Gastrocnemius medialis (tissue), 4 donors: ENCODE measurements at regions not wholly inside any gene's neighbourhood (a gene's known extent, or its start where the extent isn't known, plus 50 kb on each side); places are given as distances from the start of the nearest gene placed in this dataset.

ENCODE experiments used
- ATAC-seq, 2 donors: fragments of 150-250 bp; one replicate each; pipeline ENCODE4 v1.9.1; 2016
- DNase-seq, 2 donors: peaks; one replicate each; pipeline ENCODE4 v3.0.0-alpha.2; 2019
- H3K27ac ChIP-seq, 4 donors: fragments of 200-600 bp; sonication (generic); 1 replicate in 1 of 4; 2 replicates in 3 of 4; pipeline ENCODE4 v1.5.1; 2016 to 2018; ENCODE audit warnings: mild to moderate bottlenecking in 2 of 4, moderate library complexity in 1 of 4
- H3K27me3 ChIP-seq, 3 donors: fragments of 200-600 bp; sonication (generic) in 2 of 3; 1 replicate in 1 of 3; 2 replicates in 2 of 3; pipeline versions ENCODE4 v1.5.1 to v1.6.0; 2016 to 2019; ENCODE audit warnings: mild to moderate bottlenecking in 1 of 3, moderate library complexity in 1 of 3
- H3K36me3 ChIP-seq, 2 donors: fragments of 200-600 bp; sonication (generic) in 1 of 2; one replicate each; pipeline ENCODE4 v1.5.1; 2017 to 2018
- H3K4me1 ChIP-seq, 2 donors: fragments of 200-600 bp; sonication (generic) in 1 of 2; one replicate each; pipeline ENCODE4 v1.5.1; 2016 to 2017; ENCODE audit warnings: mild to moderate bottlenecking in 2 of 2
- H3K4me3 ChIP-seq, 4 donors: fragments of 200-600 bp; sonication (generic) in 3 of 4; 1 replicate in 1 of 4; 2 replicates in 3 of 4; pipeline ENCODE4 v1.5.1; 2016 to 2019; ENCODE audit warnings: mild to moderate bottlenecking in 2 of 4
- H3K9me3 ChIP-seq, 3 donors: fragments of 200-600 bp; sonication (generic) in 2 of 3; 1 replicate in 1 of 3; 2 replicates in 2 of 3; pipeline ENCODE4 v1.5.1; 2016 to 2019
- CTCF ChIP-seq, 5 experiments: fragments of 450-650 bp in 3 of 5; fragments of 200-600 bp in 2 of 5; sonication (generic) in 2 of 5; IDR thresholded peaks in 4 of 5; conservative IDR thresholded peaks in 1 of 5; 1 replicate in 4 of 5; 2 replicates in 1 of 5; pipeline ENCODE4 v1.5.1; 2016 to 2019; ENCODE audit warnings: antibody characterized with exemption in 5 of 5, mild to moderate bottlenecking in 3 of 5, moderate library complexity in 3 of 5
- POLR2A ChIP-seq, 2 donors: fragments of 450-650 bp; IDR thresholded peaks; one replicate each; pipeline ENCODE4 v1.6.1; 2017; ENCODE audit warnings: antibody characterized with exemption in 2 of 2, mild to moderate bottlenecking in 2 of 2, moderate library complexity in 2 of 2
- in situ Hi-C, 4 donors: fragments of 200-750 bp; cut with MboI; loops; one replicate each; pipeline versions ENCODE4 v1.15.0 to v1.8.0; 2017; ENCODE audit warnings: low sequenced_read_pairs in 4 of 4
- intact Hi-C: fragments of 100-400 bp; cut with DNase I; formaldehyde crosslinking; loops from one replicate; pipeline ENCODE4 v1.15.1; 2023; ENCODE audit warnings: low total_unique reads

- no peak overlapping the region for H3K27ac ChIP-seq
- TF ChIP-seq CTCF (IDR thresholded peaks at IDR 0.05 in 4 of 5, conservative IDR thresholded peaks at IDR 0.05 in 1 of 5) = no peak
- no peaks in the 10 kb centered on the region for H3K4me1 ChIP-seq
- DNase-seq (no peak), ATAC-seq (no peak)
- intact Hi-C loops = no loop called here
- no peaks in the 10 kb centered on the region for H3K36me3 ChIP-seq
- no peaks in the 10 kb centered on the region for H3K27me3 ChIP-seq
- in situ Hi-C loops = no loop called here
- no peak overlapping the region for H3K4me3 ChIP-seq
- no peaks in the 10 kb centered on the region for H3K9me3 ChIP-seq
These were observed 1139.7 kb upstream of the SPRY2 start for GRCh38 chr13:81480634-81481033.

GRCh38 chr13:81473366-81473899 lies 1132.5 kb upstream of the SPRY2 start:
- ATAC-seq = no peak
- H3K36me3 ChIP-seq = no peaks in the 10 kb centered on the region
- no peaks in the 10 kb centered on the region for H3K9me3 ChIP-seq
- no peaks in the 10 kb centered on the region for H3K4me1 ChIP-seq
- in situ Hi-C loops (no loop called here), intact Hi-C loops (no loop called here)
- TF ChIP-seq CTCF (IDR thresholded peaks at IDR 0.05 in 4 of 5, conservative IDR thresholded peaks at IDR 0.05 in 1 of 5) = no peak
- TF ChIP-seq POLR2A (IDR thresholded peaks at IDR 0.05) = no peak
- no peak for DNase-seq
- H3K27ac ChIP-seq = no peak overlapping the region
- no peak overlapping the region for H3K4me3 ChIP-seq
- no peaks in the 10 kb centered on the region for H3K27me3 ChIP-seq

- H3K36me3 ChIP-seq = no peaks in the 10 kb centered on the region
These were observed 1117.2 kb upstream of the SPRY2 start for GRCh38 chr13:81458170-81458569.

GRCh38 chr13:81446441-81446840 lies 1105.5 kb upstream of the SPRY2 start:
- DNase-seq (no peak), ATAC-seq (no peak)
- intact Hi-C loops (no loop called here), in situ Hi-C loops (loop anchor here in 1 of 4 donors (25.0 kb wide), 1 partner anchor 91 kb away; no protein-coding TSS in a partner anchor)
- no peaks in the 10 kb centered on the region for H3K9me3 ChIP-seq
- H3K36me3 ChIP-seq = no peaks in the 10 kb centered on the region
- no peaks in the 10 kb centered on the region for H3K4me1 ChIP-seq
- no peak for TF ChIP-seq POLR2A (IDR thresholded peaks at IDR 0.05)
- no peak for TF ChIP-seq CTCF (IDR thresholded peaks at IDR 0.05 in 4 of 5, conservative IDR thresholded peaks at IDR 0.05 in 1 of 5)
- H3K27ac ChIP-seq = no peak overlapping the region
- no peaks in the 10 kb centered on the region for H3K27me3 ChIP-seq
- no peak overlapping the region for H3K4me3 ChIP-seq

More at GRCh38 chr13:81458170-81458569, 1117.2 kb upstream of the SPRY2 start:
- Histone ChIP-seq H3K4me3 (no peak overlapping the region), H3K4me1 (no peaks in the 10 kb centered on the region), H3K9me3 (no peaks in the 10 kb centered on the region), H3K27me3 (no peaks in the 10 kb centered on the region), H3K27ac (no peak overlapping the region)
- DNase-seq = no peak
- ATAC-seq = no peak
- TF ChIP-seq CTCF (IDR thresholded peaks at IDR 0.05 in 4 of 5, conservative IDR thresholded peaks at IDR 0.05 in 1 of 5) = no peak
- TF ChIP-seq POLR2A (IDR thresholded peaks at IDR 0.05) = no peak
- in situ Hi-C loops = no loop called here
- intact Hi-C loops = no loop called here

- no peak overlapping the region for H3K4me3 ChIP-seq
- DNase-seq = no peak
- H3K4me1 ChIP-seq = no peaks in the 10 kb centered on the region
- TF ChIP-seq POLR2A (IDR thresholded peaks at IDR 0.05) (no peak), CTCF (IDR thresholded peaks at IDR 0.05 in 4 of 5, conservative IDR thresholded peaks at IDR 0.05 in 1 of 5) (no peak)
- no peak for ATAC-seq
- in situ Hi-C loops = loop anchor here in 1 of 4 donors (25.0 kb wide), 1 partner anchor 94 kb away; no protein-coding TSS in a partner anchor
- no peaks in the 10 kb centered on the region for H3K9me3 ChIP-seq
- intact Hi-C loops = no loop called here
- H3K27me3 ChIP-seq = no peaks in the 10 kb centered on the region
- H3K27ac ChIP-seq = no peak overlapping the region
- no peaks in the 10 kb centered on the region for H3K36me3 ChIP-seq
These were observed 1102.0 kb upstream of the SPRY2 start for GRCh38 chr13:81442904-81443303.
